Activated CD4-positive, alpha-beta memory T cell treated with anti-CD3 and anti-CD28 coated beads, Interleukin-2, amount 10 ng/mL, durations not matched to agents 7 days and 5 days (primary cell): ENCODE measurements at regions not wholly inside any gene's neighbourhood (a gene's known extent, or its start where the extent isn't known, plus 50 kb on each side); places are given as distances from the start of the nearest gene placed in this dataset.

ENCODE experiments used
- CTCF ChIA-PET: fragments of 350-600 bp; sonication (Branson Sonifier 250); formaldehyde crosslinking; loops from one replicate; lab custom pipeline; 2021; ENCODE audit warnings: antibody characterized with exemption, inconsistent platforms; lab: Charles Lee
- POLR2A ChIA-PET: fragments of 350-600 bp; sonication (Branson Sonifier 250); formaldehyde crosslinking; loops from one replicate; lab custom pipeline; 2021; ENCODE audit warnings: antibody characterized with exemption; lab: Charles Lee
- DNase-seq: peaks from one replicate; pipeline ENCODE4 v3.0.0-alpha.2; 2020
- H3K27ac Mint-ChIP-seq: one replicate; pipeline ENCODE4 v1.8.0; 2021; ENCODE audit warnings: mild to moderate bottlenecking, mixed read lengths
- H3K27me3 Mint-ChIP-seq: one replicate; pipeline ENCODE4 v1.8.0; 2021; ENCODE audit warnings: mixed read lengths
- H3K36me3 Mint-ChIP-seq: one replicate; pipeline ENCODE4 v1.8.0; 2021; ENCODE audit warnings: low read depth, mixed read lengths
- H3K4me1 Mint-ChIP-seq: one replicate; pipeline ENCODE4 v1.8.0; 2021; ENCODE audit warnings: mixed read lengths
- H3K4me3 Mint-ChIP-seq: one replicate; pipeline ENCODE4 v1.8.0; 2021; ENCODE audit warnings: mild to moderate bottlenecking, mixed read lengths
- H3K9me3 Mint-ChIP-seq: one replicate; pipeline ENCODE4 v1.8.0; 2021; ENCODE audit warnings: mixed read lengths

- Mint-ChIP-seq H3K27me3 (no peaks in the 10 kb centered on the region), H3K4me3 (no peak overlapping the region), H3K4me1 (no peaks in the 10 kb centered on the region), H3K27ac (no peak overlapping the region), H3K9me3 (peaks cover 4% of the 10 kb centered on the region), H3K36me3 (no peaks in the 10 kb centered on the region)
- no peak for DNase-seq
- ChIA-PET CTCF (no interaction called here), POLR2A (no interaction called here)
Observed at GRCh38 chr4:57676394-57676793, 566.2 kb upstream of the IGFBP7 start.

GRCh38 chr4:57672846-57673433 lies 562.8 kb upstream of the IGFBP7 start:
- no peaks in the 10 kb centered on the region for H3K36me3 Mint-ChIP-seq
- peaks cover 4% of the 10 kb centered on the region for H3K9me3 Mint-ChIP-seq
- H3K4me3 Mint-ChIP-seq: no peak overlapping the region
- ChIA-PET POLR2A (no interaction called here), CTCF (no interaction called here)
- no peak for DNase-seq
- H3K4me1 Mint-ChIP-seq: no peaks in the 10 kb centered on the region
- H3K27me3 Mint-ChIP-seq: no peaks in the 10 kb centered on the region
- H3K27ac Mint-ChIP-seq: no peak overlapping the region

DNA sequence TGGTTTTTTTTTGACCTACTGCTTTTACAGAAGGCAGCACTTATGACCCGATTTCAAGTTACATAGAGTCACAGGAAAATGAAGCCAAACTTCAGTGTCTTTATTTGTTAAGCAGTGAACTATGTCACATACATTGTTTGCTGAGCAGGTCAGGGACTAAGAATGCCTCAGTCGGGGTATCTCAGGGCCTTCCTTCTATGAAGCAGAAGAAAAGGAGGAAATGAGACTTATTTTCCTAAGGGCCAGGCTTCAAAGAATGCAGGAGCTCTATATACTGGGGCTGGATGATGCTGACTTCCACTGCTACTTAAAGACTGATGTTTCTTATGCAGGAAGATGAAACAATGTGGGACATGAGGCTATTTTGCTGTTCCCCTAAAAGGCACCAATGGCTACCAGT lies 558.4 kb upstream of the IGFBP7 start:
- H3K4me1 Mint-ChIP-seq: no peaks in the 10 kb centered on the region
- H3K4me3 Mint-ChIP-seq: no peak overlapping the region
- H3K36me3 Mint-ChIP-seq: no peaks in the 10 kb centered on the region
- no peaks in the 10 kb centered on the region for H3K27me3 Mint-ChIP-seq
- H3K9me3 Mint-ChIP-seq: no peaks in the 10 kb centered on the region
- POLR2A ChIA-PET: no interaction called here
- DNase-seq: no peak
- no peak overlapping the region for H3K27ac Mint-ChIP-seq
- CTCF ChIA-PET: no interaction called here

- Mint-ChIP-seq H3K27ac (no peak overlapping the region), H3K27me3 (no peaks in the 10 kb centered on the region), H3K36me3 (no peaks in the 10 kb centered on the region), H3K4me1 (no peaks in the 10 kb centered on the region), H3K9me3 (peaks cover 4% of the 10 kb centered on the region), H3K4me3 (no peak overlapping the region)
- DNase-seq: no peak
- ChIA-PET CTCF (no interaction called here), POLR2A (no interaction called here)
Observed at GRCh38 chr4:57665806-57666205, 555.6 kb upstream of the IGFBP7 start.

DNA sequence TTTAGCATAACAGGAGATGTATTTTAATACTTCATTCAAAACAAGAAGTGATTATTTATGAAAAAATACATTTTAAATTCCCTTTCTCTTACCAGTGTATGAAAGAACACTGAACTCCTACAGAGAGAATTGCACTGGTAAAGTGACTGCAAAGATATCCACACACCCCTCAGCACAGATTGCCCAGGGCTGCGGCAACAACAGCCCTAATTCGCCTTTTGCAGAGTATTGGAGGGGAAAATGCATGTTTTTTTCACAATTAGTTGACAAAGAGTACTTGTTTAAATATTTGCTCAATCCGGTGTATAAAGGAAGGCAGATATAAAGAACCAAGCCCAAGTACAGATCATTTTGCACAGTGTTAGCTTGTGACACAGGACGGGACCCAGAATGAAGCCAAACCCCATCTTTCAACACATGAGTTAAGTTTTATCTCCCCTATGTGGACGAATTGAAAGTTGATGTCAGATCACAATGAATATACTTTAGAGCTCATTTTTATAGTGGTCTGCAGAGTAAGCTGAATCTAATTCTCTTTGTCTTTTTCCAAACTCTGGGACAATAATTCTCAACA lies 551.4 kb upstream of the IGFBP7 start:
- Mint-ChIP-seq H3K36me3 (no peaks in the 10 kb centered on the region), H3K9me3 (peaks cover 4% of the 10 kb centered on the region), H3K4me3 (no peak overlapping the region), H3K27me3 (no peaks in the 10 kb centered on the region), H3K27ac (no peak overlapping the region), H3K4me1 (no peaks in the 10 kb centered on the region)
- ChIA-PET POLR2A (no interaction called here), CTCF (no interaction called here)
- no peak for DNase-seq

- ChIA-PET CTCF (no interaction called here), POLR2A (no interaction called here)
- H3K4me3 Mint-ChIP-seq: no peak overlapping the region
- no peak overlapping the region for H3K27ac Mint-ChIP-seq
- H3K27me3 Mint-ChIP-seq: no peaks in the 10 kb centered on the region
- H3K4me1 Mint-ChIP-seq: no peaks in the 10 kb centered on the region
- DNase-seq: no peak
- H3K9me3 Mint-ChIP-seq: peaks cover 4% of the 10 kb centered on the region
- no peaks in the 10 kb centered on the region for H3K36me3 Mint-ChIP-seq
Observed at GRCh38 chr4:57658673-57659072, 548.5 kb upstream of the IGFBP7 start.

GRCh38 chr4:57658188-57658587 lies 548.0 kb upstream of the IGFBP7 start:
- H3K4me1 Mint-ChIP-seq: no peaks in the 10 kb centered on the region
- POLR2A ChIA-PET: no interaction called here

DNA sequence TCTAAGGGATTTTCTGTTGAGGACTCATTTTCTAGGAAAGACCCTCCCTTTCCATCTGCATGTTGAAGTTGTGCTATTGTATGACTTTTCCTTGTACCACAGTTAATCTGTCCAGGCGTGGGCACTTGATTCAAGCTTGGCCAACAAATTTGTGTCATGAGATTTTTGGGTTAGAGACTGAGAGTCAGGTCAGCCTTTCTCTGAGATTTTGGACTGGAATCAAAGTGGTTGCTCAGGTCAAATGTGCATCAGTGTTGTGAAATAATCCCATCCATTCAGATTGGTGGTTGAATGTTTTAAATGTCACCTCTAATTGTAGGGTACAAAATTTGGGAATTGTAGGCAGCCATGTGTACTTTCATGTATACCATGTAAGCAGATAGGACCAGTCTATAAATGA lies 545.2 kb upstream of the IGFBP7 start:
- POLR2A ChIA-PET: no interaction called here
- Mint-ChIP-seq H3K4me3 (no peak overlapping the region), H3K4me1 (no peaks in the 10 kb centered on the region), H3K27me3 (no peaks in the 10 kb centered on the region), H3K36me3 (no peaks in the 10 kb centered on the region), H3K27ac (no peak overlapping the region), H3K9me3 (no peaks in the 10 kb centered on the region)
- no peak for DNase-seq
- CTCF ChIA-PET: no interaction called here

More at GRCh38 chr4:57658188-57658587, 548.0 kb upstream of the IGFBP7 start:
- Mint-ChIP-seq H3K36me3 (no peaks in the 10 kb centered on the region), H3K27me3 (no peaks in the 10 kb centered on the region), H3K27ac (no peak overlapping the region), H3K4me3 (no peak overlapping the region), H3K9me3 (peaks cover 4% of the 10 kb centered on the region)
- DNase-seq: no peak
- CTCF ChIA-PET: no interaction called here

GRCh38 chr4:57652779-57653178 lies 542.6 kb upstream of the IGFBP7 start:
- no peak overlapping the region for H3K4me3 Mint-ChIP-seq
- no peak overlapping the region for H3K27ac Mint-ChIP-seq
- H3K27me3 Mint-ChIP-seq: no peaks in the 10 kb centered on the region
- no peaks in the 10 kb centered on the region for H3K4me1 Mint-ChIP-seq
- CTCF ChIA-PET: no interaction called here
- H3K36me3 Mint-ChIP-seq: no peaks in the 10 kb centered on the region
- no peaks in the 10 kb centered on the region for H3K9me3 Mint-ChIP-seq
- POLR2A ChIA-PET: no interaction called here
- DNase-seq: no peak

GRCh38 chr4:57640391-57641100 lies 530.4 kb upstream of the IGFBP7 start:
- no peaks in the 10 kb centered on the region for H3K4me1 Mint-ChIP-seq

GRCh38 chr4:57639561-57640382 lies 529.6 kb upstream of the IGFBP7 start:
- Mint-ChIP-seq H3K27me3 (no peaks in the 10 kb centered on the region), H3K4me1 (no peaks in the 10 kb centered on the region), H3K4me3 (no peak overlapping the region), H3K36me3 (no peaks in the 10 kb centered on the region), H3K27ac (no peak overlapping the region), H3K9me3 (no peaks in the 10 kb centered on the region)
- DNase-seq: no peak
- POLR2A ChIA-PET: no interaction called here
- CTCF ChIA-PET: no interaction called here

More at GRCh38 chr4:57640391-57641100, 530.4 kb upstream of the IGFBP7 start:
- no peak for DNase-seq
- Mint-ChIP-seq H3K27ac (no peak overlapping the region), H3K4me3 (no peak overlapping the region), H3K27me3 (no peaks in the 10 kb centered on the region), H3K36me3 (no peaks in the 10 kb centered on the region), H3K9me3 (no peaks in the 10 kb centered on the region)
- ChIA-PET POLR2A (no interaction called here), CTCF (no interaction called here)

DNA sequence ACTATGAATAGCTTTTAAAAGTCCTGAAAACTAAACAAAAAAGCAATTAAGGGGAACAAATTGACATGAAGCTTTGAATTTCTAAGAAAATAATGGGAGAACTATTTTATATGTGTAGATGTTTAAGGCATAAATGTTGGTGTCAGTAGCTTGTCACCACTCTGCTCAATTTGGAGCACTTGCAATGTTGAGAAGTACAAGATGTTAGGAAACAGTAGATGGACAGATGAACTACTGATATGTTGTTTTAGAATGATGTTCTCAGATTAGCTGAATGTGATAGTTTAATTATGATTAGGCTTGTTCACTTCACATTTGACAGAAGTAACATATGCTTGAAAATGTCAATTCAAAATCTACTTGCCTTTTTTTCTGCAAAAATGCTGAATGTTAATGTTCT lies 525.7 kb upstream of the IGFBP7 start:
- H3K27ac Mint-ChIP-seq: no peak overlapping the region
- no peaks in the 10 kb centered on the region for H3K36me3 Mint-ChIP-seq
- H3K9me3 Mint-ChIP-seq: no peaks in the 10 kb centered on the region
- ChIA-PET POLR2A (no interaction called here), CTCF (no interaction called here)
- H3K4me1 Mint-ChIP-seq: no peaks in the 10 kb centered on the region
- no peaks in the 10 kb centered on the region for H3K27me3 Mint-ChIP-seq
- H3K4me3 Mint-ChIP-seq: no peak overlapping the region
- no peak for DNase-seq

DNA sequence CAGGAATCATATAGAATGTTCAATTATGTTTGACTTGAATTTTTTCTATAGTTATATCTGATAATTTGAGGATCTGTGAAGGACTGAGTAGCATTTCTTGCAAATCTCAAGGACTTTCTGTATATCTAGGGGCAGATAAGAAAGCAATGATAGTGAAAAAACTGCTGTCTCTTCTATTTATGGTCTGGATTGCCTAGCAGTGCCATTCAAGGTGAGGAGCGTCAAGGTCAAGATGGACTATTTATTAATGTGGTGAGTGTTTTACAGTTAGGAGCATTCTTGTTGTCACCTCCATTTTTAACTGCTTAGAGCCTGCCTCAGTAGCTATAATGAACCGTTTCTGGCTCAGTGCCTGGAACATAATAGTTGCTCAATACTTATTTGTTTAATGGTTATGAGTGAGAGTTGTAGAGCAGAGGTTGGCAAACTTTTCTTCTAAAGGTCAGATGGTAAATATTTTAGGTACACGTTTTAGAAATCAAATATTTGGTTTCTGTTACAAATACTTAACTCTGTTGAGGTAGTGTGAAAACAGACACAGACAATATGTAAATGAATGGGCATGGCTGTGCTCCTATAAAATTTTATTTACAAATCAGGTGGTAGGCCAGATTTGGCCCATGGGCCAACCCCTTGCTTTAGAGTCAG lies 523.2 kb upstream of the IGFBP7 start:
- H3K27me3 Mint-ChIP-seq: no peaks in the 10 kb centered on the region
- no peak overlapping the region for H3K4me3 Mint-ChIP-seq
- POLR2A ChIA-PET: no interaction called here
- no peak overlapping the region for H3K27ac Mint-ChIP-seq
- no peaks in the 10 kb centered on the region for H3K36me3 Mint-ChIP-seq
- CTCF ChIA-PET: no interaction called here
- peaks cover 3% of the 10 kb centered on the region for H3K9me3 Mint-ChIP-seq
- DNase-seq: no peak
- no peaks in the 10 kb centered on the region for H3K4me1 Mint-ChIP-seq
